ENCODE measurements at regions not wholly inside any gene's neighbourhood (a gene's known extent, or its start where the extent isn't known, plus 50 kb on each side); places are given as distances from the start of the nearest gene placed in this dataset.

DNA sequence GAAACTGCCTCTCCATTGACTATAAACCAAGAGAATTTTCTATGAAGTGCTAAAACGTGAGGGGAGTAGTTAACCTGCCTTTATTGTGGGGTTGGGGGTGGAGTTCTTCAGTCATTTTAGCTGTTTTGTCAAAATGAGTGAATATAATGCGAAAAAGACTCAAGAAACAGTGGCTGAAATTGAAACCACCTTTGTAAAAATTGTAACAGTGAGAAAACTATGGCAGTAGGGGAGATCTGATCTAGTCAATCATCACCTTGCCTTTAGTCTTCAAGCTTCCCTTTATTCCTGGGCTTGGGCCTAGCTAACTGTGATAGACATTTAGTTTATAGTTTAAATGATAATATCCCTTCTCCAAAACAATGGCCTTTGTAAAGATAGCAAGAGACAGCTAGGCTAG lies 1927.3 kb downstream of the STIM2 start:
- TF ChIP-seq CTCF (IDR thresholded peaks at IDR 0.05) (no peak), POLR2A (IDR thresholded peaks at IDR 0.05) (no peak)
